PC-3 (cell line): ENCODE measurements at regions not wholly inside any gene's neighbourhood (a gene's known extent, or its start where the extent isn't known, plus 50 kb on each side); places are given as distances from the start of the nearest gene placed in this dataset.
"Not testable (repeated sequence)": the region's sequence is repeated elsewhere in the genome, so short reads cannot be mapped to it uniquely, and the experiment has no call there.

Experiments used
- ATAC-seq: fragments of 200-7000 bp; cut with Tn5 transposase; 2 replicates; pipeline ENCODE4 v1.9.1; 2020; ENCODE audit warnings: mild to moderate bottlenecking, moderate library complexity
- BruUV-seq: library from RNA; stranded (reverse); fragments of 400-500 nt; replicated peaks from 2 replicates; lab custom pipeline; 2021; lab: Mats Ljungman, UMichigan
- CTCF ChIA-PET: fragments of 300-600 bp; sonication (Branson Sonifier 250); formaldehyde crosslinking; loops from one replicate; lab custom pipeline; 2022; ENCODE audit warnings: antibody characterized with exemption; lab: Charles Lee
- POLR2A ChIA-PET: fragments of 300-600 bp; sonication (Branson Sonifier 250); formaldehyde crosslinking; loops from one replicate; lab custom pipeline; 2022; ENCODE audit warnings: antibody characterized with exemption; ENCODE audit not compliant: unreplicated experiment; lab: Charles Lee
- DNase-seq: peaks from one replicate; pipeline ENCODE4 v3.0.0-alpha.2; 2015
- H2AFZ ChIP-seq: fragments of 300-600 bp; sonication (generic); 2 replicates; pipeline ENCODE4 v1.6.0; 2016; ENCODE audit warnings: antibody characterized with exemption, low read length
- H3F3A ChIP-seq: fragments of 300-600 bp; sonication (generic); one replicate; pipeline ENCODE4 v1.6.0; 2017; ENCODE audit warnings: antibody characterized with exemption, low read length, control low read depth, mild to moderate bottlenecking; ENCODE audit not compliant: unreplicated experiment
- H3K27ac ChIP-seq: fragments of 300-600 bp; sonication (generic); 2 replicates; pipeline ENCODE4 v1.5.1; 2016; ENCODE audit warnings: mild to moderate bottlenecking, low read length
- H3K27me3 ChIP-seq: fragments of 300-600 bp; sonication (generic); 2 replicates; pipeline ENCODE4 v1.6.1; 2016; ENCODE audit warnings: low read length, mixed read lengths
- H3K36me3 ChIP-seq: fragments of 300-600 bp; sonication (generic); 2 replicates; pipeline ENCODE4 v1.6.1; 2016; ENCODE audit warnings: low read depth, mixed run types, low read length, mixed read lengths
- H3K4me1 ChIP-seq: fragments of 300-600 bp; sonication (generic); 2 replicates; pipeline ENCODE4 v1.5.1; 2016; ENCODE audit warnings: low read length; ENCODE audit not compliant: insufficient read depth
- H3K4me2 ChIP-seq: fragments of 300-600 bp; sonication (generic); 2 replicates; pipeline ENCODE4 v1.6.0; 2016; ENCODE audit warnings: low read length
- H3K4me3 ChIP-seq: fragments of 300-600 bp; sonication (generic); 2 replicates; pipeline ENCODE4 v1.5.1; 2016; ENCODE audit warnings: mild to moderate bottlenecking, low read length, mixed read lengths
- H3K79me2 ChIP-seq: fragments of 300-600 bp; sonication (generic); 2 replicates; pipeline ENCODE4 v1.6.1; 2017; ENCODE audit warnings: low read length, mixed read lengths
- H3K9ac ChIP-seq: fragments of 300-600 bp; sonication (generic); 2 replicates; pipeline ENCODE4 v1.6.0; 2016; ENCODE audit warnings: mild to moderate bottlenecking, low read length
- H3K9me2 ChIP-seq: fragments of 300-600 bp; sonication (generic); replicated peaks from 2 replicates; pipeline ENCODE4 v1.6.1; 2016; ENCODE audit warnings: mixed run types, low read length, mixed read lengths
- H3K9me3 ChIP-seq: fragments of 300-600 bp; sonication (generic); 2 replicates; pipeline ENCODE4 v1.6.1; 2016; ENCODE audit warnings: low read length, mixed read lengths
- H4K20me1 ChIP-seq: fragments of 300-600 bp; sonication (generic); 2 replicates; pipeline ENCODE4 v1.6.1; 2016; ENCODE audit warnings: low read length, mixed read lengths
- CTCF ChIP-seq: fragments of 300-600 bp; sonication (generic); conservative IDR thresholded peaks from 2 replicates; pipeline ENCODE4 v1.5.1; 2017; ENCODE audit warnings: antibody characterized with exemption, low read depth, mild to moderate bottlenecking, low read length
- EZH2 ChIP-seq: fragments of 300-600 bp; sonication (generic); IDR thresholded peaks from one replicate; pipeline ENCODE4 v1.6.1; 2017; ENCODE audit warnings: antibody characterized with exemption, mild to moderate bottlenecking, low read length; ENCODE audit not compliant: unreplicated experiment
- EZH2phosphoT487 ChIP-seq: fragments of 300-600 bp; sonication (generic); IDR thresholded peaks from 2 replicates; pipeline ENCODE4 v1.6.1; 2018; ENCODE audit warnings: mild to moderate bottlenecking, antibody characterized with exemption, low read length, borderline replicate concordance
- intact Hi-C: fragments of 100-400 bp; cut with micrococcal nuclease; formaldehyde crosslinking; loops from 2 replicates; pipeline ENCODE4 v1.9.0; 2023

DNA sequence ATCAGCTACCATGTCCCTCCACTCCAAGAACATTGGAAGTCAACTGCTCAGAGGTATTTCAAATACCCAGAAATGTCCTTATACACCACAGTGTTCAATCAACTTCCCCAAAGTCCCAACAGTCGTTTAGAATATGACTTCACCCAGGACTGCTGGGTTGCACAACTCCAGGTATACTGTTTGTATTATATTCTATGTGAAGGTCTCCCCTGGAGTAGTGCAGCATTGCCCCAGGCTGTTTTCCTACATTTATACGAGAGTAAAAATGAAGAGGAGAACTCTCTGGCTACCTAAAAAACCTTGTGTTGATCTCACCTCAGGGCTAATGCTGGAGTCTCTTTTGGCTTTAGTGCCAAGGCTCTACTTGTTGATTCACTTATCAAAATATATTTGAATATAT is 183.6 kb upstream of the MAP3K1 start:
- no TSS peak for BruUV-seq
- POLR2A ChIA-PET = no interaction called here

GRCh38 chr5:56628616-56629015 is 186.7 kb upstream of the MAP3K1 start:
- H3K9ac ChIP-seq, H3K79me2 ChIP-seq, H3K36me3 ChIP-seq, intact Hi-C loops, H3K4me3 ChIP-seq, H3K9me3 ChIP-seq, ATAC-seq, CTCF ChIA-PET, H3K9me2 ChIP-seq, H3F3A ChIP-seq, POLR2A ChIA-PET, H3K27me3 ChIP-seq, H3K27ac ChIP-seq, H2AFZ ChIP-seq, BruUV-seq, H3K4me2 ChIP-seq, H4K20me1 ChIP-seq, DNase-seq, H3K4me1 ChIP-seq: not testable (repeated sequence)

More for the DNA sequence above, 183.6 kb upstream of the MAP3K1 start:
- CTCF ChIA-PET = no interaction called here
- DNase-seq (no peak), ATAC-seq (no peak)
- Histone ChIP-seq H3K27ac (no peak overlapping the region), H3K4me1 (peaks cover 2% of the 10 kb centered on the region; the same call in 1 of the 2 replicates), H3K36me3 (no peaks in the 10 kb centered on the region), H3K27me3 (no peaks in the 10 kb centered on the region), H3K9ac (no peak overlapping the region), H3K9me2 (no peaks in the 10 kb centered on the region), H3K79me2 (no peaks in the 10 kb centered on the region), H3K9me3 (no peaks in the 10 kb centered on the region), H3K4me3 (no peak overlapping the region), H4K20me1 (no peaks in the 10 kb centered on the region), H2AFZ (no peak overlapping the region), H3F3A (no peaks in the 10 kb centered on the region), H3K4me2 (no peak overlapping the region)
- no peak for TF ChIP-seq EZH2
- no peak for TF ChIP-seq EZH2phosphoT487
- no peak for TF ChIP-seq CTCF
- intact Hi-C loops = no loop called here

GRCh38 chr5:56625541-56625940 is 189.8 kb upstream of the MAP3K1 start:
- H3K4me3 ChIP-seq = no peak overlapping the region
- DNase-seq (peak; percentile 66), ATAC-seq (no peak)
- intact Hi-C loops = no loop called here
- no TSS peak for BruUV-seq
- H3K36me3 ChIP-seq = no peaks in the 10 kb centered on the region
- H3K4me1 ChIP-seq = peaks cover 6% of the 10 kb centered on the region; the same call in 1 of the 2 replicates
- H3K9ac ChIP-seq = no peak overlapping the region
- no peaks in the 10 kb centered on the region for H3K79me2 ChIP-seq
- no peaks in the 10 kb centered on the region for H3F3A ChIP-seq
- CTCF ChIA-PET = no interaction called here
- H2AFZ ChIP-seq = no peak overlapping the region
- TF ChIP-seq EZH2phosphoT487 (no peak), CTCF (no peak), EZH2 (no peak)
- H3K9me3 ChIP-seq = no peaks in the 10 kb centered on the region
- no peak overlapping the region for H3K27ac ChIP-seq
- POLR2A ChIA-PET = no interaction called here
- no peaks in the 10 kb centered on the region for H4K20me1 ChIP-seq
- no peaks in the 10 kb centered on the region for H3K27me3 ChIP-seq
- H3K9me2 ChIP-seq = no peaks in the 10 kb centered on the region
- no peak overlapping the region for H3K4me2 ChIP-seq
